ENCODE measurements at regions not wholly inside any gene's neighbourhood (a gene's known extent, or its start where the extent isn't known, plus 50 kb on each side); places are given as distances from the start of the nearest gene placed in this dataset.
"Not testable (repeated sequence)": the region's sequence is repeated elsewhere in the genome, so short reads cannot be mapped to it uniquely, and the experiment has no call there.

- WGBS: 90% methylated on average over 3 of the region's 3 CpGs
- Histone ChIP-seq H3K27me3 (ENCODE audit: control insufficient read depth in 4 of 4, insufficient read depth in 4 of 4, low read length in 3 of 4) (peaks cover 0 to 2% (median 0%) of the 10 kb centered on the region in 4 donors), H3K27ac (ENCODE audit: low read depth in 1 of 2, low read length in 2 of 2) (no peak overlapping the region), H3K36me3 (ENCODE audit: control insufficient read depth in 4 of 4, insufficient read depth in 3 of 4, low read depth in 1 of 4, low read length in 3 of 4) (no peaks in the 10 kb centered on the region), H3K4me1 (ENCODE audit: control insufficient read depth in 4 of 4, insufficient read depth in 4 of 4, low read length in 3 of 4) (no peaks in the 10 kb centered on the region), H3K9me3 (ENCODE audit: control insufficient read depth in 4 of 4, low read length in 3 of 4) (peaks cover 2 to 4% (median 2%) of the 10 kb centered on the region in 4 donors), H3K9ac (ENCODE audit: low read depth in 1 of 2, low read length in 2 of 2) (no peak overlapping the region), H3K4me3 (ENCODE audit: low read depth in 1 of 3, low read length in 3 of 3) (no peak overlapping the region)
- TF ChIP-seq MAX (IDR thresholded peaks at IDR 0.05): no peak
- DNase-seq (ENCODE audit: low spot score): no peak
These were observed 63.7 kb upstream of the WDFY3 start for GRCh38 chr4:85030156-85030555.

GRCh38 chr4:85033838-85034237 lies 67.3 kb upstream of the WDFY3 start:
- 89% methylated on average over 6 of the region's 6 CpGs for WGBS
- H3K27me3 ChIP-seq (ENCODE audit: control insufficient read depth in 4 of 4, insufficient read depth in 4 of 4, low read length in 3 of 4); H3K4me1 ChIP-seq (ENCODE audit: control insufficient read depth in 4 of 4, insufficient read depth in 4 of 4, low read length in 3 of 4); H3K36me3 ChIP-seq (ENCODE audit: control insufficient read depth in 4 of 4, insufficient read depth in 3 of 4, low read depth in 1 of 4, low read length in 3 of 4); H3K9ac ChIP-seq (ENCODE audit: low read depth in 1 of 2, low read length in 2 of 2); DNase-seq (ENCODE audit: low spot score); H3K27ac ChIP-seq (ENCODE audit: low read depth in 1 of 2, low read length in 2 of 2); H3K9me3 ChIP-seq (ENCODE audit: control insufficient read depth in 4 of 4, low read length in 3 of 4); H3K4me3 ChIP-seq (ENCODE audit: low read depth in 1 of 3, low read length in 3 of 3): not testable (repeated sequence)

- no peak for DNase-seq (ENCODE audit: low spot score)
- Histone ChIP-seq H3K9ac (ENCODE audit: low read depth in 1 of 2, low read length in 2 of 2) (no peak overlapping the region), H3K27me3 (ENCODE audit: control insufficient read depth in 4 of 4, insufficient read depth in 4 of 4, low read length in 3 of 4) (no peaks in the 10 kb centered on the region), H3K36me3 (ENCODE audit: control insufficient read depth in 4 of 4, insufficient read depth in 3 of 4, low read depth in 1 of 4, low read length in 3 of 4) (no peaks in the 10 kb centered on the region), H3K4me3 (ENCODE audit: low read depth in 1 of 3, low read length in 3 of 3) (no peak overlapping the region), H3K27ac (ENCODE audit: low read depth in 1 of 2, low read length in 2 of 2) (no peak overlapping the region), H3K4me1 (ENCODE audit: control insufficient read depth in 4 of 4, insufficient read depth in 4 of 4, low read length in 3 of 4) (no peaks in the 10 kb centered on the region), H3K9me3 (ENCODE audit: control insufficient read depth in 4 of 4, low read length in 3 of 4) (peaks cover 0 to 2% (median 0%) of the 10 kb centered on the region in 4 donors)
- 24% methylated on average over 1 of the region's 1 CpG for WGBS
- TF ChIP-seq JUND (IDR thresholded peaks at IDR 0.05) (no peak), NR2F2 (IDR thresholded peaks at IDR 0.05) (no peak), ZBTB33 (IDR thresholded peaks at IDR 0.05) (no peak), RXRA (IDR thresholded peaks at IDR 0.05) (no peak), TAF1 (conservative IDR thresholded peaks at IDR 0.05) (no peak), HNF4A (conservative IDR thresholded peaks at IDR 0.05) (no peak), ATF3 (IDR thresholded peaks at IDR 0.05) (no peak), CTCF (IDR thresholded peaks at IDR 0.05; ENCODE audit: low read depth, low read length, missing input control) (no peak), FOXA1 (IDR thresholded peaks at IDR 0.05) (no peak), EGR1 (IDR thresholded peaks at IDR 0.05; ENCODE audit: low read depth in 2 of 2) (no peak), YY1 (IDR thresholded peaks at IDR 0.05) (no peak), SP1 (IDR thresholded peaks at IDR 0.05) (no peak), REST (IDR thresholded peaks at IDR 0.05) (no peak), MAX (IDR thresholded peaks at IDR 0.05) (no peak), GABPA (IDR thresholded peaks at IDR 0.05 in 1 of 2, conservative IDR thresholded peaks at IDR 0.05 in 1 of 2) (no peak)
These were observed 73.0 kb upstream of the WDFY3 start for GRCh38 chr4:85039526-85039925.

GRCh38 chr4:85043812-85044496 lies 77.5 kb upstream of the WDFY3 start:
- H3K27me3 ChIP-seq (ENCODE audit: control insufficient read depth in 4 of 4, insufficient read depth in 4 of 4, low read length in 3 of 4); H3K9me3 ChIP-seq (ENCODE audit: control insufficient read depth in 4 of 4, low read length in 3 of 4); H3K4me3 ChIP-seq (ENCODE audit: low read depth in 1 of 3, low read length in 3 of 3); H3K9ac ChIP-seq (ENCODE audit: low read depth in 1 of 2, low read length in 2 of 2); DNase-seq (ENCODE audit: low spot score); H3K36me3 ChIP-seq (ENCODE audit: control insufficient read depth in 4 of 4, insufficient read depth in 3 of 4, low read depth in 1 of 4, low read length in 3 of 4); H3K27ac ChIP-seq (ENCODE audit: low read depth in 1 of 2, low read length in 2 of 2); H3K4me1 ChIP-seq (ENCODE audit: control insufficient read depth in 4 of 4, insufficient read depth in 4 of 4, low read length in 3 of 4): not testable (repeated sequence)
- 63% methylated on average over 6 of the region's 6 CpGs for WGBS
